ENCODE measurements at regions not wholly inside any gene's neighbourhood (a gene's known extent, or its start where the extent isn't known, plus 50 kb on each side); places are given as distances from the start of the nearest gene placed in this dataset.
"Not testable (repeated sequence)": the region's sequence is repeated elsewhere in the genome, so short reads cannot be mapped to it uniquely, and the experiment has no call there.

- no peak overlapping the region for H3K4me3 ChIP-seq (ENCODE audit: low read depth, low read length)
- no peaks in the 10 kb centered on the region for H3K27me3 ChIP-seq (ENCODE audit: control insufficient read depth, insufficient read depth, low read length)
- DNase-seq (ENCODE audit: low read depth), result no peak
- H3K36me3 ChIP-seq (ENCODE audit: control insufficient read depth, insufficient read depth, low read length), result no peaks in the 10 kb centered on the region
- TF ChIP-seq, protein P1, sequence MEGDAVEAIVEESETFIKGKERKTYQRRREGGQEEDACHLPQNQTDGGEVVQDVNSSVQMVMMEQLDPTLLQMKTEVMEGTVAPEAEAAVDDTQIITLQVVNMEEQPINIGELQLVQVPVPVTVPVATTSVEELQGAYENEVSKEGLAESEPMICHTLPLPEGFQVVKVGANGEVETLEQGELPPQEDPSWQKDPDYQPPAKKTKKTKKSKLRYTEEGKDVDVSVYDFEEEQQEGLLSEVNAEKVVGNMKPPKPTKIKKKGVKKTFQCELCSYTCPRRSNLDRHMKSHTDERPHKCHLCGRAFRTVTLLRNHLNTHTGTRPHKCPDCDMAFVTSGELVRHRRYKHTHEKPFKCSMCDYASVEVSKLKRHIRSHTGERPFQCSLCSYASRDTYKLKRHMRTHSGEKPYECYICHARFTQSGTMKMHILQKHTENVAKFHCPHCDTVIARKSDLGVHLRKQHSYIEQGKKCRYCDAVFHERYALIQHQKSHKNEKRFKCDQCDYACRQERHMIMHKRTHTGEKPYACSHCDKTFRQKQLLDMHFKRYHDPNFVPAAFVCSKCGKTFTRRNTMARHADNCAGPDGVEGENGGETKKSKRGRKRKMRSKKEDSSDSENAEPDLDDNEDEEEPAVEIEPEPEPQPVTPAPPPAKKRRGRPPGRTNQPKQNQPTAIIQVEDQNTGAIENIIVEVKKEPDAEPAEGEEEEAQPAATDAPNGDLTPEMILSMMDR (IDR thresholded peaks at IDR 0.05; ENCODE audit: insufficient read depth, low read length, poor library complexity, severe bottlenecking), result no peak
Measured at GRCh38 chr5:5736007-5736406, 313.5 kb downstream of the ICE1 start.

- H3K4me3 ChIP-seq (ENCODE audit: low read depth, low read length); H3K36me3 ChIP-seq (ENCODE audit: control insufficient read depth, insufficient read depth, low read length); H3K27me3 ChIP-seq (ENCODE audit: control insufficient read depth, insufficient read depth, low read length); DNase-seq (ENCODE audit: low read depth): not testable (repeated sequence)
Measured at GRCh38 chr5:5733058-5733457, 310.6 kb downstream of the ICE1 start.

GRCh38 chr5:5726401-5726800 is 303.9 kb downstream of the ICE1 start:
- TF ChIP-seq, protein P1 (IDR thresholded peaks at IDR 0.05; ENCODE audit: insufficient read depth, low read length, poor library complexity, severe bottlenecking), result no peak
- no peak overlapping the region for H3K4me3 ChIP-seq (ENCODE audit: low read depth, low read length)
- no peak for DNase-seq (ENCODE audit: low read depth)
- no peaks in the 10 kb centered on the region for H3K27me3 ChIP-seq (ENCODE audit: control insufficient read depth, insufficient read depth, low read length)
- H3K36me3 ChIP-seq (ENCODE audit: control insufficient read depth, insufficient read depth, low read length), result no peaks in the 10 kb centered on the region

DNA sequence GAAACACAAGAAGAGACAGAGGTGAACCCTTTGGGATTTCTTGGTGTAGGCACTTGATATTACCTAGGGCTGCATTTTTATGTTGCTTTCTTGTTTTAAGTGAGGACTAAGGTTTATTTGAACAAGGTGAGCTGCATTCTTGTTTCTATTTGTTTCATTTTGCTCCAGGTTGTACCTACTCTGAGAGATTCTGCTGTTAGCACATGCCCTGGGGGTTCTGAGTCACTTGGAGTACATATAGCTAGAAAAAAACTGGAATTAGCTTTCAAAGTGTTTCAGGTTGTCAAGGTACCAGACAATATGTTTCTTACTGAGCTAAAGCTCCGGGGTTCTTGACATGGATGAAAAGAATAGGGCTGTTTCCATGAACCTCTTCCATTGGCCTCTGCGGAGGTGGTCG is 299.4 kb downstream of the ICE1 start:
- no peak for DNase-seq (ENCODE audit: low read depth)
- Histone ChIP-seq H3K27me3 (ENCODE audit: control insufficient read depth, insufficient read depth, low read length) (no peaks in the 10 kb centered on the region), H3K4me3 (ENCODE audit: low read depth, low read length) (no peak overlapping the region), H3K36me3 (ENCODE audit: control insufficient read depth, insufficient read depth, low read length) (no peaks in the 10 kb centered on the region)
- TF ChIP-seq, protein P1 (IDR thresholded peaks at IDR 0.05; ENCODE audit: insufficient read depth, low read length, poor library complexity, severe bottlenecking), result no peak

GRCh38 chr5:5719292-5719691 is 296.8 kb downstream of the ICE1 start:
- TF ChIP-seq, protein P1 (IDR thresholded peaks at IDR 0.05; ENCODE audit: insufficient read depth, low read length, poor library complexity, severe bottlenecking), result no peak
- no peaks in the 10 kb centered on the region for H3K27me3 ChIP-seq (ENCODE audit: control insufficient read depth, insufficient read depth, low read length)
- no peak overlapping the region for H3K4me3 ChIP-seq (ENCODE audit: low read depth, low read length)
- H3K36me3 ChIP-seq (ENCODE audit: control insufficient read depth, insufficient read depth, low read length), result no peaks in the 10 kb centered on the region
- DNase-seq (ENCODE audit: low read depth), result no peak

- TF ChIP-seq, protein P1 (IDR thresholded peaks at IDR 0.05; ENCODE audit: insufficient read depth, low read length, poor library complexity, severe bottlenecking), result no peak
- Histone ChIP-seq H3K27me3 (ENCODE audit: control insufficient read depth, insufficient read depth, low read length) (no peaks in the 10 kb centered on the region), H3K4me3 (ENCODE audit: low read depth, low read length) (no peak overlapping the region), H3K36me3 (ENCODE audit: control insufficient read depth, insufficient read depth, low read length) (no peaks in the 10 kb centered on the region)
- no peak for DNase-seq (ENCODE audit: low read depth)
Measured at GRCh38 chr5:5716665-5717064, 294.2 kb downstream of the ICE1 start.
